Caco-2 (cell line): ENCODE measurements at regions not wholly inside any gene's neighbourhood (a gene's known extent, or its start where the extent isn't known, plus 50 kb on each side); places are given as distances from the start of the nearest gene placed in this dataset.

Source experiments
- BruUV-seq: library from RNA; stranded (reverse); fragments of 400-500 nt; replicated peaks from 2 replicates; lab custom pipeline; 2021; lab: Mats Ljungman, UMichigan
- CTCF ChIA-PET: fragments of 300-600 bp; sonication (Branson Sonifier 250); formaldehyde crosslinking; loops from one replicate; lab custom pipeline; 2022; ENCODE audit warnings: antibody characterized with exemption; lab: Charles Lee
- POLR2A ChIA-PET: fragments of 300-600 bp; sonication (Branson Sonifier 250); formaldehyde crosslinking; loops from one replicate; lab custom pipeline; 2022; ENCODE audit warnings: antibody characterized with exemption; lab: Charles Lee
- DNase-seq, 2 experiments: peaks; one replicate each; pipeline versions ENCODE4 v3.0.0 to v3.0.0-alpha.2; 2020 to 2022
- H3K27me3 ChIP-seq: replicated peaks from 2 replicates; pipeline ENCODE4 v1.6.0; 2011; ENCODE audit warnings: low read length; ENCODE audit not compliant: control insufficient read depth, insufficient read depth
- H3K36me3 ChIP-seq: 2 replicates; pipeline ENCODE4 v1.5.1; 2011; ENCODE audit warnings: low read length; ENCODE audit not compliant: control insufficient read depth, insufficient read depth
- H3K4me1 ChIP-seq: fragments of 250-450 bp; sonication (Bioruptor Pico); 2 replicates; pipeline ENCODE4 v1.5.1; 2020; ENCODE audit warnings: mild to moderate bottlenecking
- H3K4me3 ChIP-seq: 2 replicates; pipeline ENCODE4 v1.5.1; 2011; ENCODE audit warnings: low read depth, mild to moderate bottlenecking, control low read depth, low read length
- H3K9me3 ChIP-seq: fragments of 250-450 bp; sonication (Bioruptor Pico); 2 replicates; pipeline ENCODE4 v1.5.1; 2020; ENCODE audit warnings: mild to moderate bottlenecking, moderate library complexity
- H3K27ac Mint-ChIP-seq: one replicate; pipeline ENCODE4 v1.8.0; 2022; ENCODE audit warnings: mixed read lengths; ENCODE audit not compliant: unreplicated experiment
- H3K27me3 Mint-ChIP-seq: one replicate; pipeline ENCODE4 v1.8.0; 2022; ENCODE audit warnings: mixed read lengths; ENCODE audit not compliant: insufficient read depth, unreplicated experiment
- H3K36me3 Mint-ChIP-seq: one replicate; pipeline ENCODE4 v1.8.0; 2022; ENCODE audit warnings: mild to moderate bottlenecking, mixed read lengths; ENCODE audit not compliant: insufficient read depth, unreplicated experiment
- H3K4me1 Mint-ChIP-seq: one replicate; pipeline ENCODE4 v1.8.0; 2022; ENCODE audit warnings: low read depth, mixed read lengths; ENCODE audit not compliant: unreplicated experiment
- H3K4me3 Mint-ChIP-seq: one replicate; pipeline ENCODE4 v1.8.0; 2022; ENCODE audit warnings: mild to moderate bottlenecking, moderate library complexity, mixed read lengths; ENCODE audit not compliant: unreplicated experiment
- H3K9me3 Mint-ChIP-seq: one replicate; pipeline ENCODE4 v1.8.0; 2022; ENCODE audit warnings: mixed read lengths; ENCODE audit not compliant: unreplicated experiment
- CTCF ChIP-seq, 2 experiments: fragments of 200-600 bp in 1 of 2; IDR thresholded peaks; 1 replicate in 1 of 2; 2 replicates in 1 of 2; pipeline versions ENCODE4 v1.5.1 to v1.8.0; 2011 to 2022; ENCODE audit warnings: antibody characterized with exemption in 1 of 2, control low read depth in 1 of 2, inconsistent platforms in 1 of 2, low read depth in 1 of 2, low read length in 1 of 2, mild to moderate bottlenecking in 1 of 2, moderate library complexity in 1 of 2; ENCODE audit not compliant: insufficient read depth in 1 of 2, severe bottlenecking in 1 of 2, unreplicated experiment in 1 of 2
- intact Hi-C: fragments of 100-400 bp; cut with micrococcal nuclease; formaldehyde crosslinking; loops from one replicate; pipeline ENCODE4 v1.10.0; 2022; ENCODE audit not compliant: unreplicated experiment

- no peaks in the 10 kb centered on the region for H3K36me3 Mint-ChIP-seq
- Histone ChIP-seq H3K27me3 (no peaks in the 10 kb centered on the region), H3K9me3 (no peaks in the 10 kb centered on the region), H3K36me3 (no peaks in the 10 kb centered on the region), H3K4me3 (no peak overlapping the region), H3K4me1 (no peaks in the 10 kb centered on the region)
- H3K4me1 Mint-ChIP-seq = no peaks in the 10 kb centered on the region
- ChIA-PET POLR2A (no interaction called here), CTCF (no interaction called here)
- H3K4me3 Mint-ChIP-seq = no peak overlapping the region
- H3K27ac Mint-ChIP-seq = no peak overlapping the region
- no peaks in the 10 kb centered on the region for H3K9me3 Mint-ChIP-seq
- intact Hi-C loops = loop anchor here (5.0 to 10.0 kb wide), 3 partner anchors 155 to 370 kb away; partner anchors contain the start of gene MARCKS
- no TSS peak for BruUV-seq
- no peak for TF ChIP-seq CTCF (IDR thresholded peaks at IDR 0.05; ENCODE audit: insufficient read depth in 1 of 2, low read depth in 1 of 2, low read length in 1 of 2, severe bottlenecking in 1 of 2, unreplicated experiment in 1 of 2)
- no peaks in the 10 kb centered on the region for H3K27me3 Mint-ChIP-seq
- DNase-seq = no peak
Measured at GRCh38 chr6:113487489-113488058, 369.6 kb upstream of the MARCKS start.

GRCh38 chr6:113488061-113488460 lies 369.1 kb upstream of the MARCKS start:
- Mint-ChIP-seq H3K4me1 (no peaks in the 10 kb centered on the region), H3K9me3 (no peaks in the 10 kb centered on the region), H3K27me3 (no peaks in the 10 kb centered on the region), H3K36me3 (no peaks in the 10 kb centered on the region), H3K4me3 (no peak overlapping the region), H3K27ac (no peak overlapping the region)
- BruUV-seq = no TSS peak
- H3K4me1 ChIP-seq = no peaks in the 10 kb centered on the region
- intact Hi-C loops = loop anchor here (5.0 to 10.0 kb wide), 3 partner anchors 154 to 369 kb away; partner anchors contain the start of gene MARCKS
- POLR2A ChIA-PET = no interaction called here
- no peak for TF ChIP-seq CTCF (IDR thresholded peaks at IDR 0.05; ENCODE audit: insufficient read depth in 1 of 2, low read depth in 1 of 2, low read length in 1 of 2, severe bottlenecking in 1 of 2, unreplicated experiment in 1 of 2)
- H3K27me3 ChIP-seq = no peaks in the 10 kb centered on the region
- H3K9me3 ChIP-seq = no peaks in the 10 kb centered on the region
- no peak overlapping the region for H3K4me3 ChIP-seq
- CTCF ChIA-PET = interaction anchor here (0.7 kb wide), 1 partner anchor 63 kb away, joined by 3 read pairs; no protein-coding TSS in a partner anchor
- H3K36me3 ChIP-seq = no peaks in the 10 kb centered on the region
- DNase-seq = no peak

- CTCF ChIA-PET = interaction anchor here (0.6 kb wide), 1 partner anchor 371 kb away, joined by 3 read pairs; no protein-coding TSS in a partner anchor
- intact Hi-C loops = loop anchor here (5.0 to 10.0 kb wide), 3 partner anchors 153 to 368 kb away; partner anchors contain the start of gene MARCKS
- no peak for TF ChIP-seq CTCF (IDR thresholded peaks at IDR 0.05; ENCODE audit: insufficient read depth in 1 of 2, low read depth in 1 of 2, low read length in 1 of 2, severe bottlenecking in 1 of 2, unreplicated experiment in 1 of 2)
Measured at GRCh38 chr6:113488812-113489685, 368.1 kb upstream of the MARCKS start.

More at GRCh38 chr6:113488812-113489685, 368.1 kb upstream of the MARCKS start:
- no peaks in the 10 kb centered on the region for H3K36me3 Mint-ChIP-seq
- BruUV-seq = no TSS peak
- no peak for DNase-seq
- H3K9me3 Mint-ChIP-seq = no peaks in the 10 kb centered on the region
- no peaks in the 10 kb centered on the region for H3K9me3 ChIP-seq
- H3K4me3 ChIP-seq = no peak overlapping the region
- H3K27me3 ChIP-seq = no peaks in the 10 kb centered on the region
- POLR2A ChIA-PET = no interaction called here
- no peaks in the 10 kb centered on the region for H3K27me3 Mint-ChIP-seq
- no peaks in the 10 kb centered on the region for H3K36me3 ChIP-seq
- no peak overlapping the region for H3K27ac Mint-ChIP-seq
- H3K4me1 ChIP-seq = no peaks in the 10 kb centered on the region
- H3K4me3 Mint-ChIP-seq = no peak overlapping the region
- no peaks in the 10 kb centered on the region for H3K4me1 Mint-ChIP-seq
